ENCODE measurements at regions not wholly inside any gene's neighbourhood (a gene's known extent, or its start where the extent isn't known, plus 50 kb on each side); places are given as distances from the start of the nearest gene placed in this dataset.

DNA sequence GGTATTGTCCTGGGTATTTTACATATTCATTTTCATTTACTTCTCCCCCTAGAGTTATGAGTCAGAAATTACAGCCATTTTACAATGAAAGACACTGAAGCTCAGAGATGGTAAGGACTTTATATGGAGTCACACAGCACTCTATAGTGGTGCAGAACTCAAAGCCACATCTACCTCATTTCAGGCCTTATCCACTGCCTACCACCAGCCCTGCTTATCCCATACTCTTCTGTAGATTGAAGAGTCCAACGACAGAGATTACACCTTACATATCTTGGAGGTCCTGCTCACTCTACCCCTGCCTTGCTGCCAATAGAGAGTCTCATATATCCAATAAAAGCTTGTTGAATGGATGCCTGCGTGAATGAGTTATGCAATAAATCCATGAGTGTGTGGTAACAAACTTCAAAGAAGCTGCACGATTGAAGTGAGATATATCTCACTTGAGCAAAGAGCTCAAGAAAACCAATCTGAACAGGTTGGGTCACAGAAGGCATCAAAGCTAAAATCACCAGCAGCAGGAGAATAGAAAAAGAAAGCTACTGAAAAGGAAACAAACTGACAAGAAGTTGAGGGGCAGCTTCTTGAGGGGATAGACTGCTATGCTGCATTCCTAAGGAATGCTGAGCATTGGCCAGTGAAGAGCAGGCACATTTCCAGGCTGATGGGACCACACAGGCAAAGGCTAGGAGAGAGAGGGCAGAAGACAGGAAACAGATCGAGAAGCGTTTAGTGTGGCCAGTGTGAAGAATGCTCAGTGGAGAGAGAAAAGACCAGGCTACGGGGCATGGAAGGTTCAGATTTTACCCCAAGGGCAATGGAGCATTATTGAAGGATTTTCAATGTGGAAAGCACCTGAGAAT is 585.6 kb downstream of the DHX35 start:
- H3K27me3 ChIP-seq (ENCODE audit: control insufficient read depth in 2 of 2, insufficient read depth in 2 of 2, low read length in 2 of 2), result no peaks in the 10 kb centered on the region
- H4K20me1 ChIP-seq (replicated peaks; ENCODE audit: control insufficient read depth, extremely low read depth, insufficient read depth, low read length), result no peaks in the 10 kb centered on the region
- no peaks in the 10 kb centered on the region for H3K79me2 ChIP-seq (ENCODE audit: control insufficient read depth, insufficient read depth, low read length)
- dilution Hi-C loops (cut with MboI; ENCODE audit: extremely low pct_ligation_motif_present, low sequenced_read_pairs) (no loop called here), intact Hi-C loops (cut with micrococcal nuclease) (no loop called here)
- no peak for DNase-seq (ENCODE audit: low read depth, low spot score)
- no peaks in the 10 kb centered on the region for H3K36me3 ChIP-seq (ENCODE audit: control insufficient read depth in 2 of 2, extremely low read depth in 1 of 2, insufficient read depth in 2 of 2, low read length in 2 of 2)
- FAIRE-seq, result no peak
- H3K27ac ChIP-seq (ENCODE audit: insufficient read depth, low read depth, low read length), result no peak overlapping the region
- no peaks in the 10 kb centered on the region for H3K9me3 ChIP-seq (replicated peaks; ENCODE audit: control insufficient read depth, insufficient read depth, low read length)
- ChIA-PET CTCF (interaction anchor here (0.9 kb wide), 1 partner anchor 17 kb away, joined by 4 read pairs; no protein-coding TSS in a partner anchor), POLR2A (no interaction called here)
- no peaks in the 10 kb centered on the region for H3K4me1 ChIP-seq (ENCODE audit: control insufficient read depth, extremely low read depth, insufficient read depth, low read length)
- H3K4me3 ChIP-seq (replicated peaks in 1 of 3; ENCODE audit: insufficient read depth in 1 of 3, low read depth in 1 of 3, low read length in 3 of 3), result no peak overlapping the region
- no peak overlapping the region for H3K9ac ChIP-seq (replicated peaks; ENCODE audit: extremely low read depth, insufficient read depth, low read length)
- H3K4me2 ChIP-seq (ENCODE audit: insufficient read depth, low read length), result no peak overlapping the region
- H2AFZ ChIP-seq (ENCODE audit: low read depth, low read length), result no peak overlapping the region
- TF ChIP-seq JUN (IDR thresholded peaks at IDR 0.05; ENCODE audit: borderline replicate concordance, insufficient read depth, insufficient read length, low read depth), result no peak
- no peak for TF ChIP-seq POLR2AphosphoS5 (IDR thresholded peaks at IDR 0.05; ENCODE audit: insufficient read depth, low read depth, low read length)
- TF ChIP-seq GATA2 (IDR thresholded peaks at IDR 0.05; ENCODE audit: insufficient read depth, insufficient read length, low read depth, low read length), result no peak
- TF ChIP-seq POLR2A (IDR thresholded peaks at IDR 0.05; ENCODE audit: low read depth, low read length), result no peak
- no peak for TF ChIP-seq FOS (IDR thresholded peaks at IDR 0.05; ENCODE audit: borderline replicate concordance, insufficient read depth, low read length)
- TF ChIP-seq MYC (IDR thresholded peaks at IDR 0.05; ENCODE audit: low read depth, low read length), result no peak
- no peak for TF ChIP-seq EZH2 (IDR thresholded peaks at IDR 0.05; ENCODE audit: borderline replicate concordance, low read depth, low read length, severe bottlenecking)
- TF ChIP-seq, protein P1, sequence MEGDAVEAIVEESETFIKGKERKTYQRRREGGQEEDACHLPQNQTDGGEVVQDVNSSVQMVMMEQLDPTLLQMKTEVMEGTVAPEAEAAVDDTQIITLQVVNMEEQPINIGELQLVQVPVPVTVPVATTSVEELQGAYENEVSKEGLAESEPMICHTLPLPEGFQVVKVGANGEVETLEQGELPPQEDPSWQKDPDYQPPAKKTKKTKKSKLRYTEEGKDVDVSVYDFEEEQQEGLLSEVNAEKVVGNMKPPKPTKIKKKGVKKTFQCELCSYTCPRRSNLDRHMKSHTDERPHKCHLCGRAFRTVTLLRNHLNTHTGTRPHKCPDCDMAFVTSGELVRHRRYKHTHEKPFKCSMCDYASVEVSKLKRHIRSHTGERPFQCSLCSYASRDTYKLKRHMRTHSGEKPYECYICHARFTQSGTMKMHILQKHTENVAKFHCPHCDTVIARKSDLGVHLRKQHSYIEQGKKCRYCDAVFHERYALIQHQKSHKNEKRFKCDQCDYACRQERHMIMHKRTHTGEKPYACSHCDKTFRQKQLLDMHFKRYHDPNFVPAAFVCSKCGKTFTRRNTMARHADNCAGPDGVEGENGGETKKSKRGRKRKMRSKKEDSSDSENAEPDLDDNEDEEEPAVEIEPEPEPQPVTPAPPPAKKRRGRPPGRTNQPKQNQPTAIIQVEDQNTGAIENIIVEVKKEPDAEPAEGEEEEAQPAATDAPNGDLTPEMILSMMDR (IDR thresholded peaks at IDR 0.05; ENCODE audit: extremely low read depth in 1 of 2, insufficient read depth in 1 of 2, low read depth in 1 of 2, low read length in 2 of 2), result no peak
- TF ChIP-seq, protein P2, sequence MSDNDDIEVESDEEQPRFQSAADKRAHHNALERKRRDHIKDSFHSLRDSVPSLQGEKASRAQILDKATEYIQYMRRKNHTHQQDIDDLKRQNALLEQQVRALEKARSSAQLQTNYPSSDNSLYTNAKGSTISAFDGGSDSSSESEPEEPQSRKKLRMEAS (IDR thresholded peaks at IDR 0.05; ENCODE audit: insufficient read depth, insufficient read length), result no peak
- no peaks in the 10 kb centered on the region for H3K9me1 ChIP-seq (replicated peaks; ENCODE audit: control insufficient read depth, extremely low read depth, insufficient read depth, low read length)
- BruUV-seq (replicated peaks), result no TSS peak
